ENCODE measurements at regions not wholly inside any gene's neighbourhood (a gene's known extent, or its start where the extent isn't known, plus 50 kb on each side); places are given as distances from the start of the nearest gene placed in this dataset.

DNA sequence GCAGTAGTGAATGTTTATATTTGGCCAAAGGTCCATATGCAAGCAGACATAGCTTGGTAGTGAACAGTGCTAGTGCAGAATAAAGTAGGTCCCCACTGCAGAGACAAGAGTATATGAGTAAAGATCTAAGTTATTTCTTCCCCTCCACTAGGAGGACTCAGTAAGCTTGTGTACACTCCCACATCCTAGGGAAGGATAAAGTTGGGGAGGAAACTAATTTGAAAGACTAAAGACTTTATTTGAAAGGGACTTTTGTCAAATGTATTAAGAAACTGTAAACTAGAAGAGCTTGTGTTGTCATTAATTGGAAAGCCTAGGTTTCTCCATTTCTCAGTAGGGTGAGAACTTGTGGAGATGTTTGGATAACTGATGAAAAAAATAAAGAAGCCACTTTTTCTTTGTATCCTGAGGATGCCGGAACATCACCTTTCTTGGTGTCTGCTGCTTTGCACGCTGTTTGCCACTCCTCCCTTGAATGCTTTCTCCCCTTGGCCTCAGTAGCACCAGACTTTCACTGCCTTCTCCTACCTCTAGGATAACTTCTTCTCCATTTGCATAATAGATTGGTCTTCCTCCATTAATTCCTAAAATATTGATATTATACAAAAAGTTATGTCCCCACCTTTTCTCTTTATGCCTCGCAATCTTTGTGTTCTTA is 329.0 kb downstream of the PARP8 start (continued):
- TF ChIP-seq CBX3 (IDR thresholded peaks at IDR 0.05; ENCODE audit: borderline replicate concordance, low read depth): no peak
- no peak for TF ChIP-seq FOXK2 (IDR thresholded peaks at IDR 0.05)
- TF ChIP-seq, protein P1, sequence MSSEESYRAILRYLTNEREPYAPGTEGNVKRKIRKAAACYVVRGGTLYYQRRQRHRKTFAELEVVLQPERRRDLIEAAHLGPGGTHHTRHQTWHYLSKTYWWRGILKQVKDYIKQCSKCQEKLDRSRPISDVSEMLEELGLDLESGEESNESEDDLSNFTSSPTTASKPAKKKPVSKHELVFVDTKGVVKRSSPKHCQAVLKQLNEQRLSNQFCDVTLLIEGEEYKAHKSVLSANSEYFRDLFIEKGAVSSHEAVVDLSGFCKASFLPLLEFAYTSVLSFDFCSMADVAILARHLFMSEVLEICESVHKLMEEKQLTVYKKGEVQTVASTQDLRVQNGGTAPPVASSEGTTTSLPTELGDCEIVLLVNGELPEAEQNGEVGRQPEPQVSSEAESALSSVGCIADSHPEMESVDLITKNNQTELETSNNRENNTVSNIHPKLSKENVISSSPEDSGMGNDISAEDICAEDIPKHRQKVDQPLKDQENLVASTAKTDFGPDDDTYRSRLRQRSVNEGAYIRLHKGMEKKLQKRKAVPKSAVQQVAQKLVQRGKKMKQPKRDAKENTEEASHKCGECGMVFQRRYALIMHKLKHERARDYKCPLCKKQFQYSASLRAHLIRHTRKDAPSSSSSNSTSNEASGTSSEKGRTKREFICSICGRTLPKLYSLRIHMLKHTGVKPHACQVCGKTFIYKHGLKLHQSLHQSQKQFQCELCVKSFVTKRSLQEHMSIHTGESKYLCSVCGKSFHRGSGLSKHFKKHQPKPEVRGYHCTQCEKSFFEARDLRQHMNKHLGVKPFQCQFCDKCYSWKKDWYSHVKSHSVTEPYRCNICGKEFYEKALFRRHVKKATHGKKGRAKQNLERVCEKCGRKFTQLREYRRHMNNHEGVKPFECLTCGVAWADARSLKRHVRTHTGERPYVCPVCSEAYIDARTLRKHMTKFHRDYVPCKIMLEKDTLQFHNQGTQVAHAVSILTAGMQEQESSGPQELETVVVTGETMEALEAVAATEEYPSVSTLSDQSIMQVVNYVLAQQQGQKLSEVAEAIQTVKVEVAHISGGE (CRISPR knock-in tag; IDR thresholded peaks at IDR 0.05): no peak
- TF ChIP-seq EED (IDR thresholded peaks at IDR 0.05; ENCODE audit: low read depth): no peak
- no peak for TF ChIP-seq KAT2A (conservative IDR thresholded peaks at IDR 0.05; ENCODE audit: control insufficient read depth, low read depth, low read length)

DNA sequence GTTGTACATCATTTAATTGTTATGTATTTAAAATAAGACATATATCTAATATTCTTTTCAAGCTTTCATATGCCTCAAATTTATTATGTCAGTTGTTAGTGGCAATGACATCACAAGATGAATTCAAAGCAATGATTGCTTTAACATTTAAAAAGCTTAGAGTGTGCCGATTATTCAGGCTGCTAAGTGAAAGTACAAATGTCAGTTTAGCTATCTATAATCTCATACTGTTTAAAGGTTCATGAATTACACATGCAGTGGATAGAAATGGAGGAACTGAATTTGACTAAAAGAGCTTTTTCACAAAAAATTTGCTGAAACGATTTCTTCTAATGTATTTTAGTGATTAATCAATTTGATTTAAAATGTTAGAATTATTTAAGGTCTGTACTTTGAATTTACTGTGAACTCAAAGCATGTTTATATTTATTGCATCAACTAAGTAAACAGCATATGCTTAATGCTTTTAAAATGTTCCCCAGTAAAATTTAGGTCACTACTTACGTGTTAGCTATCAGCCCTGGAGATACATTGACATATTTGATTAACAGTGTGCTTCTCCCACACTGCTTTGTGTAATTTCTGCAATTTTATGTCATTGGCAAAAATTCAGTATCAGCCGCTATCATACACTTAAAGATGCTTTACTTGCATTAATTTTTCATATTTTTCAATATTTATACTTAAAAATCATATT is 334.9 kb downstream of the PARP8 start:
- intact Hi-C loops (cut with micrococcal nuclease; ENCODE audit: unreplicated experiment) (no loop called here), in situ Hi-C loops (cut with MboI) (no loop called here)
- SMC1A ChIA-PET (ENCODE audit: uncharacterized antibody, unreplicated experiment): interaction anchor here (1.2 kb wide), 1 partner anchor 18 kb away, joined by 3 read pairs; no protein-coding TSS in a partner anchor
- no peaks in the 10 kb centered on the region; the same call in 1 of the 2 replicates for H4K20me1 ChIP-seq (ENCODE audit: control insufficient read depth, insufficient read depth)
- DNase-seq (ENCODE audit: low read depth, low spot score): no peak
- RAD21 ChIA-PET (ENCODE audit: unreplicated experiment): no interaction called here
- POLR2A ChIA-PET: no interaction called here
- WGBS (ENCODE audit: insufficient coverage, insufficient replicate concordance, low lambda C conversion rate, missing lambda C conversion rate): 10% methylated on average over 4 of the region's 4 CpGs
- ATAC-seq: no peak
- H3K9me3 ChIP-seq (replicated peaks; ENCODE audit: control insufficient read depth, insufficient read depth, low read length): no peaks in the 10 kb centered on the region
- no peaks in the 10 kb centered on the region for H3K79me2 ChIP-seq (ENCODE audit: control insufficient read depth, insufficient read depth, low read length)
- BruUV-seq (replicated peaks): no TSS peak
- no peak overlapping the region for H3K9ac ChIP-seq (ENCODE audit: control insufficient read depth, insufficient read depth, low read length)
- CTCF ChIA-PET: no interaction called here
- H3K4me3 ChIP-seq: no peak overlapping the region
- H3K36me3 ChIP-seq (ENCODE audit: control insufficient read depth in 2 of 2, insufficient read depth in 2 of 2, low read length in 1 of 2): no peaks in the 10 kb centered on the region
- no peaks in the 10 kb centered on the region for H3K4me1 ChIP-seq (ENCODE audit: control insufficient read depth, insufficient read depth, low read length)
- no peak overlapping the region for H3K27ac ChIP-seq (ENCODE audit: control insufficient read depth, insufficient read depth)
- H3K27me3 ChIP-seq (replicated peaks in 1 of 2; ENCODE audit: control insufficient read depth in 2 of 2, insufficient read depth in 2 of 2, low read length in 1 of 2): no peaks in the 10 kb centered on the region
- no peak overlapping the region for H3K4me2 ChIP-seq (ENCODE audit: control insufficient read depth, insufficient read depth)
- H2AFZ ChIP-seq (ENCODE audit: control insufficient read depth, low read depth, low read length): no peak overlapping the region
- FAIRE-seq: no peak
- no peak for TF ChIP-seq KAT2A (conservative IDR thresholded peaks at IDR 0.05; ENCODE audit: control insufficient read depth, low read depth, low read length)
- TF ChIP-seq, protein P2, sequence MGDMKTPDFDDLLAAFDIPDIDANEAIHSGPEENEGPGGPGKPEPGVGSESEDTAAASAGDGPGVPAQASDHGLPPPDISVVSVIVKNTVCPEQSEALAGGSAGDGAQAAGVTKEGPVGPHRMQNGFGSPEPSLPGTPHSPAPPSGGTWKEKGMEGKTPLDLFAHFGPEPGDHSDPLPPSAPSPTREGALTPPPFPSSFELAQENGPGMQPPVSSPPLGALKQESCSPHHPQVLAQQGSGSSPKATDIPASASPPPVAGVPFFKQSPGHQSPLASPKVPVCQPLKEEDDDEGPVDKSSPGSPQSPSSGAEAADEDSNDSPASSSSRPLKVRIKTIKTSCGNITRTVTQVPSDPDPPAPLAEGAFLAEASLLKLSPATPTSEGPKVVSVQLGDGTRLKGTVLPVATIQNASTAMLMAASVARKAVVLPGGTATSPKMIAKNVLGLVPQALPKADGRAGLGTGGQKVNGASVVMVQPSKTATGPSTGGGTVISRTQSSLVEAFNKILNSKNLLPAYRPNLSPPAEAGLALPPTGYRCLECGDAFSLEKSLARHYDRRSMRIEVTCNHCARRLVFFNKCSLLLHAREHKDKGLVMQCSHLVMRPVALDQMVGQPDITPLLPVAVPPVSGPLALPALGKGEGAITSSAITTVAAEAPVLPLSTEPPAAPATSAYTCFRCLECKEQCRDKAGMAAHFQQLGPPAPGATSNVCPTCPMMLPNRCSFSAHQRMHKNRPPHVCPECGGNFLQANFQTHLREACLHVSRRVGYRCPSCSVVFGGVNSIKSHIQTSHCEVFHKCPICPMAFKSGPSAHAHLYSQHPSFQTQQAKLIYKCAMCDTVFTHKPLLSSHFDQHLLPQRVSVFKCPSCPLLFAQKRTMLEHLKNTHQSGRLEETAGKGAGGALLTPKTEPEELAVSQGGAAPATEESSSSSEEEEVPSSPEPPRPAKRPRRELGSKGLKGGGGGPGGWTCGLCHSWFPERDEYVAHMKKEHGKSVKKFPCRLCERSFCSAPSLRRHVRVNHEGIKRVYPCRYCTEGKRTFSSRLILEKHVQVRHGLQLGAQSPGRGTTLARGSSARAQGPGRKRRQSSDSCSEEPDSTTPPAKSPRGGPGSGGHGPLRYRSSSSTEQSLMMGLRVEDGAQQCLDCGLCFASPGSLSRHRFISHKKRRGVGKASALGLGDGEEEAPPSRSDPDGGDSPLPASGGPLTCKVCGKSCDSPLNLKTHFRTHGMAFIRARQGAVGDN (IDR thresholded peaks at IDR 0.05): no peak
- TF ChIP-seq, protein P3, sequence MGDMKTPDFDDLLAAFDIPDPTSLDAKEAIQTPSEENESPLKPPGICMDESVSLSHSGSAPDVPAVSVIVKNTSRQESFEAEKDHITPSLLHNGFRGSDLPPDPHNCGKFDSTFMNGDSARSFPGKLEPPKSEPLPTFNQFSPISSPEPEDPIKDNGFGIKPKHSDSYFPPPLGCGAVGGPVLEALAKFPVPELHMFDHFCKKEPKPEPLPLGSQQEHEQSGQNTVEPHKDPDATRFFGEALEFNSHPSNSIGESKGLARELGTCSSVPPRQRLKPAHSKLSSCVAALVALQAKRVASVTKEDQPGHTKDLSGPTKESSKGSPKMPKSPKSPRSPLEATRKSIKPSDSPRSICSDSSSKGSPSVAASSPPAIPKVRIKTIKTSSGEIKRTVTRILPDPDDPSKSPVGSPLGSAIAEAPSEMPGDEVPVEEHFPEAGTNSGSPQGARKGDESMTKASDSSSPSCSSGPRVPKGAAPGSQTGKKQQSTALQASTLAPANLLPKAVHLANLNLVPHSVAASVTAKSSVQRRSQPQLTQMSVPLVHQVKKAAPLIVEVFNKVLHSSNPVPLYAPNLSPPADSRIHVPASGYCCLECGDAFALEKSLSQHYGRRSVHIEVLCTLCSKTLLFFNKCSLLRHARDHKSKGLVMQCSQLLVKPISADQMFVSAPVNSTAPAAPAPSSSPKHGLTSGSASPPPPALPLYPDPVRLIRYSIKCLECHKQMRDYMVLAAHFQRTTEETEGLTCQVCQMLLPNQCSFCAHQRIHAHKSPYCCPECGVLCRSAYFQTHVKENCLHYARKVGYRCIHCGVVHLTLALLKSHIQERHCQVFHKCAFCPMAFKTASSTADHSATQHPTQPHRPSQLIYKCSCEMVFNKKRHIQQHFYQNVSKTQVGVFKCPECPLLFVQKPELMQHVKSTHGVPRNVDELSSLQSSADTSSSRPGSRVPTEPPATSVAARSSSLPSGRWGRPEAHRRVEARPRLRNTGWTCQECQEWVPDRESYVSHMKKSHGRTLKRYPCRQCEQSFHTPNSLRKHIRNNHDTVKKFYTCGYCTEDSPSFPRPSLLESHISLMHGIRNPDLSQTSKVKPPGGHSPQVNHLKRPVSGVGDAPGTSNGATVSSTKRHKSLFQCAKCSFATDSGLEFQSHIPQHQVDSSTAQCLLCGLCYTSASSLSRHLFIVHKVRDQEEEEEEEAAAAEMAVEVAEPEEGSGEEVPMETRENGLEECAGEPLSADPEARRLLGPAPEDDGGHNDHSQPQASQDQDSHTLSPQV (IDR thresholded peaks at IDR 0.05): no peak
- no peak for TF ChIP-seq NR2C1 (IDR thresholded peaks at IDR 0.05)
- TF ChIP-seq ZSCAN29 (IDR thresholded peaks at IDR 0.05): no peak

All from GM12878 (cell line).